IMR-90 (cell line): ENCODE measurements at regions not wholly inside any gene's neighbourhood (a gene's known extent, or its start where the extent isn't known, plus 50 kb on each side); places are given as distances from the start of the nearest gene placed in this dataset.

Experiments used
- ATAC-seq: fragments of 200-7000 bp; cut with Tn5 transposase; 2 replicates; pipeline ENCODE4 v1.9.1; 2020; ENCODE audit warnings: low read depth, mild to moderate bottlenecking, moderate library complexity
- BruUV-seq: library from RNA; stranded (reverse); fragments of 400-500 nt; replicated peaks from 2 replicates; lab custom pipeline; 2021; lab: Mats Ljungman, UMichigan
- CTCF ChIA-PET: fragments of 300-600 bp; formaldehyde crosslinking; extraction: SDS; loops from one replicate; lab custom pipeline; 2021; ENCODE audit warnings: antibody characterized with exemption; lab: Yijun Ruan, JAX
- POLR2A ChIA-PET: fragments of 300-600 bp; sonication (Branson Sonifier 250); formaldehyde crosslinking; loops from one replicate; lab custom pipeline; 2022; ENCODE audit warnings: antibody characterized with exemption; ENCODE audit not compliant: unreplicated experiment; lab: Charles Lee
- DNase-seq: peaks from one replicate; pipeline ENCODE4 v3.0.0; 2013
- H2AFZ ChIP-seq: replicated peaks from 2 replicates; pipeline ENCODE3; 2013; ENCODE audit warnings: low read length, mild to moderate bottlenecking; ENCODE audit not compliant: poor library complexity
- H2AK5ac ChIP-seq: 2 replicates; pipeline ENCODE4 v1.6.1; 2013; ENCODE audit warnings: low read depth, low read length, inconsistent platforms
- H2AK9ac ChIP-seq: replicated peaks from 2 replicates; pipeline ENCODE3; 2013; ENCODE audit warnings: mild to moderate bottlenecking, low read depth, low read length, moderate library complexity; ENCODE audit not compliant: poor library complexity
- H2BK120ac ChIP-seq: 2 replicates; pipeline ENCODE4 v1.6.1; 2013; ENCODE audit warnings: low read depth, low read length, inconsistent platforms
- H2BK15ac ChIP-seq: 3 replicates; pipeline ENCODE4 v1.6.1; 2013; ENCODE audit warnings: low read depth, low read length, inconsistent platforms
- H2BK20ac ChIP-seq: 2 replicates; pipeline ENCODE4 v1.6.1; 2013; ENCODE audit warnings: low read depth, mild to moderate bottlenecking, inconsistent platforms, low read length, moderate library complexity
- H2BK5ac ChIP-seq: 2 replicates; pipeline ENCODE4 v1.6.1; 2013; ENCODE audit warnings: mild to moderate bottlenecking, low read depth, low read length, inconsistent platforms; ENCODE audit not compliant: poor library complexity, severe bottlenecking
- H3K14ac ChIP-seq: replicated peaks from 2 replicates; pipeline ENCODE4 v1.6.1; 2013; ENCODE audit warnings: low read depth, low read length, inconsistent platforms
- H3K18ac ChIP-seq: 2 replicates; pipeline ENCODE4 v1.6.1; 2013; ENCODE audit warnings: low read depth, low read length, control low read depth
- H3K23ac ChIP-seq: 2 replicates; pipeline ENCODE4 v1.6.1; 2013; ENCODE audit warnings: low read depth, low read length, inconsistent platforms
- H3K27ac ChIP-seq: 2 replicates; pipeline ENCODE4 v1.5.1; 2013; ENCODE audit warnings: mild to moderate bottlenecking, control low read depth, low read length; ENCODE audit not compliant: insufficient read depth
- H3K27me3 ChIP-seq: 2 replicates; pipeline ENCODE4 v1.6.1; 2013; ENCODE audit warnings: low read length; ENCODE audit not compliant: control insufficient read depth, insufficient read depth
- H3K36me3 ChIP-seq: 2 replicates; pipeline ENCODE4 v1.6.1; 2013; ENCODE audit warnings: low read length, mixed read lengths; ENCODE audit not compliant: control insufficient read depth, insufficient read depth
- H3K4ac ChIP-seq: 2 replicates; pipeline ENCODE4 v1.6.1; 2013; ENCODE audit warnings: low read depth, low read length, inconsistent platforms
- H3K4me1 ChIP-seq: 2 replicates; pipeline ENCODE4 v1.6.1; 2013; ENCODE audit warnings: low read length, mixed read lengths; ENCODE audit not compliant: control insufficient read depth, insufficient read depth
- H3K4me2 ChIP-seq: 2 replicates; pipeline ENCODE4 v1.6.1; 2013; ENCODE audit warnings: low read depth, mild to moderate bottlenecking, control low read depth, low read length, moderate library complexity
- H3K4me3 ChIP-seq: 2 replicates; pipeline ENCODE4 v1.5.1; 2013; ENCODE audit warnings: low read depth, mild to moderate bottlenecking, control low read depth, low read length, moderate library complexity; ENCODE audit not compliant: insufficient read depth
- H3K56ac ChIP-seq: 2 replicates; pipeline ENCODE4 v1.6.1; 2013; ENCODE audit warnings: low read length, inconsistent platforms; ENCODE audit not compliant: insufficient read depth; ENCODE audit errors: extremely low read depth
- H3K79me1 ChIP-seq, 2 experiments: 2 replicates each; pipeline ENCODE4 v1.6.1; 2013; ENCODE audit warnings: low read length in 2 of 2, inconsistent platforms in 1 of 2, low read depth in 1 of 2
- H3K9ac ChIP-seq: 2 replicates; pipeline ENCODE4 v1.6.1; 2013; ENCODE audit warnings: low read depth, low read length, control low read depth
- H3K9me1 ChIP-seq: 2 replicates; pipeline ENCODE4 v1.6.1; 2013; ENCODE audit warnings: low read length, inconsistent platforms; ENCODE audit not compliant: insufficient read depth
- H3K9me3 ChIP-seq: 2 replicates; pipeline ENCODE4 v1.6.1; 2013; ENCODE audit warnings: low read length; ENCODE audit not compliant: control insufficient read depth, insufficient read depth
- H4K20me1 ChIP-seq: 2 replicates; pipeline ENCODE4 v1.6.1; 2013; ENCODE audit warnings: low read length, inconsistent platforms; ENCODE audit not compliant: insufficient read depth
- H4K5ac ChIP-seq: 2 replicates; pipeline ENCODE4 v1.6.1; 2013; ENCODE audit warnings: mild to moderate bottlenecking, low read depth, low read length, control low read depth
- H4K8ac ChIP-seq, 2 experiments: 2 replicates each; pipeline ENCODE4 v1.6.1; 2013; ENCODE audit warnings: low read depth in 2 of 2, low read length in 2 of 2, control low read depth in 1 of 2, inconsistent platforms in 1 of 2
- H4K91ac ChIP-seq: 2 replicates; pipeline ENCODE4 v1.6.1; 2013; ENCODE audit warnings: low read depth, low read length, inconsistent platforms; ENCODE audit not compliant: insufficient read depth
- CTCF ChIP-seq: conservative IDR thresholded peaks from 2 replicates; pipeline ENCODE4 v1.5.1; 2012; ENCODE audit warnings: mild to moderate bottlenecking, low read depth, low read length, improper control_type of control experiment
- ELK1 ChIP-seq: fragments of 150-350 bp; IDR thresholded peaks from 2 replicates; pipeline ENCODE4 v1.6.1; 2016; ENCODE audit warnings: low read depth, mild to moderate bottlenecking, low read length, moderate library complexity, borderline replicate concordance
- MAFK ChIP-seq: IDR thresholded peaks from 2 replicates; pipeline ENCODE4 v1.6.1; 2012; ENCODE audit warnings: low read depth, low read length, improper control_type of control experiment
- MXI1 ChIP-seq: IDR thresholded peaks from 2 replicates; pipeline ENCODE4 v1.6.1; 2012; ENCODE audit warnings: low read depth, mild to moderate bottlenecking, low read length, moderate library complexity, borderline replicate concordance
- POLR2A ChIP-seq: IDR thresholded peaks from 2 replicates; pipeline ENCODE4 v1.6.1; 2012; ENCODE audit warnings: mild to moderate bottlenecking, low read depth, low read length
- RAD21 ChIP-seq: IDR thresholded peaks from 2 replicates; pipeline ENCODE4 v1.6.1; 2012; ENCODE audit warnings: low read length, improper control_type of control experiment
- RFX5 ChIP-seq: IDR thresholded peaks from 2 replicates; pipeline ENCODE4 v1.8.0; 2012; ENCODE audit warnings: low read depth, mild to moderate bottlenecking, low read length, moderate library complexity
- SMC3 ChIP-seq: fragments of 150-350 bp; IDR thresholded peaks from 2 replicates; pipeline ENCODE4 v1.6.1; 2016; ENCODE audit warnings: low read depth, mild to moderate bottlenecking, antibody characterized with exemption, low read length, moderate library complexity
- WGBS, 2 experiments: methylation state at CpG; one replicate each; pipeline versions ENCODE4 v1.1.5 to v1.1.7; 2013; ENCODE audit warnings: missing lambda C conversion rate in 2 of 2; ENCODE audit not compliant: insufficient read length in 1 of 2; ENCODE audit errors: extremely low coverage in 2 of 2; 5-methylcytosine and 5-hydroxymethylcytosine counted together
- dilution Hi-C: fragments of 300-500 bp; cut with HindIII; formaldehyde crosslinking; loops from one replicate; pipeline ENCODE4 v1.14.3; 2018; ENCODE audit warnings: low sequenced_read_pairs; ENCODE audit not compliant: unreplicated experiment
- in situ Hi-C: fragments of 300-500 bp; cut with MboI; formaldehyde crosslinking; loops from 3 replicates; pipeline ENCODE4 v1.14.3; 2019; ENCODE audit warnings: low sequenced_read_pairs, inconsistent platforms, mixed read lengths
- intact Hi-C: fragments of 100-400 bp; cut with micrococcal nuclease; formaldehyde crosslinking; loops from 2 replicates; pipeline ENCODE4 v1.10.0; 2022

- Histone ChIP-seq H3K4me2 (no peak overlapping the region), H3K4me3 (no peak overlapping the region), H2BK5ac (no peak overlapping the region), H2AK5ac (no peak overlapping the region), H2AK9ac (no peak overlapping the region), H3K9me3 (no peaks in the 10 kb centered on the region), H3K27ac (no peak overlapping the region), H2BK15ac (no peak overlapping the region), H3K36me3 (no peaks in the 10 kb centered on the region), H2BK120ac (no peak overlapping the region; the same call in 1 of the 2 replicates), H4K91ac (no peak overlapping the region), H4K20me1 (no peaks in the 10 kb centered on the region), H3K79me1 (no peaks in the 10 kb centered on the region), H2AFZ (peak overlapping the region; percentile 57), H3K18ac (no peak overlapping the region), H3K9ac (no peak overlapping the region), H3K9me1 (peaks cover 3% of the 10 kb centered on the region; the same call in 1 of the 2 replicates), H3K4me1 (no peaks in the 10 kb centered on the region), H3K14ac (no peak overlapping the region), H3K56ac (no peak overlapping the region), H3K4ac (no peak overlapping the region), H3K27me3 (no peaks in the 10 kb centered on the region), H2BK20ac (0 out of 2 replicates have a peak overlapping the region, but pooled peaks have one; percentile 6), H4K8ac (no peak overlapping the region), H3K23ac (no peak overlapping the region), H4K5ac (no peak overlapping the region)
- WGBS, 2 experiments, result no CpG with 5 or more reads among the region's 3 CpGs
- no peak for DNase-seq
- in situ Hi-C loops (no loop called here), intact Hi-C loops (loop anchor here (2.0 to 5.0 kb wide), 2 partner anchors 107 to 299 kb away; no protein-coding TSS in a partner anchor), dilution Hi-C loops (no loop called here)
- ChIA-PET POLR2A (no interaction called here), CTCF (interaction anchor here (0.6 to 3.4 kb wide), 6 partner anchors 17 to 389 kb away, joined by 3 to 12 read pairs (median 4); no protein-coding TSS in a partner anchor)
- BruUV-seq, result no TSS peak
- TF ChIP-seq MAFK (no peak), MXI1 (no peak), RAD21 (peak; percentile 40), SMC3 (peak; percentile 32; the same call in 1 of the 2 replicates), CTCF (peak; percentile 33; the same call in 1 of the 2 replicates), RFX5 (no peak), ELK1 (no peak), POLR2A (no peak)
- ATAC-seq, result peak; percentile 57
Measured at GRCh38 chr2:67733517-67733916, 329.3 kb downstream of the C1D start.
